Activated naive CD8-positive, alpha-beta T cell treated with anti-CD3 and anti-CD28 coated beads, Interleukin-2, amount 50 U/mL, for 16 hours (primary cell): ENCODE measurements at regions not wholly inside any gene's neighbourhood (a gene's known extent, or its start where the extent isn't known, plus 50 kb on each side); places are given as distances from the start of the nearest gene placed in this dataset.

Experiments
- DNase-seq: peaks from one replicate; pipeline ENCODE4 v3.0.0-alpha.2; 2020; ENCODE audit warnings: low read depth, low spot score

DNA sequence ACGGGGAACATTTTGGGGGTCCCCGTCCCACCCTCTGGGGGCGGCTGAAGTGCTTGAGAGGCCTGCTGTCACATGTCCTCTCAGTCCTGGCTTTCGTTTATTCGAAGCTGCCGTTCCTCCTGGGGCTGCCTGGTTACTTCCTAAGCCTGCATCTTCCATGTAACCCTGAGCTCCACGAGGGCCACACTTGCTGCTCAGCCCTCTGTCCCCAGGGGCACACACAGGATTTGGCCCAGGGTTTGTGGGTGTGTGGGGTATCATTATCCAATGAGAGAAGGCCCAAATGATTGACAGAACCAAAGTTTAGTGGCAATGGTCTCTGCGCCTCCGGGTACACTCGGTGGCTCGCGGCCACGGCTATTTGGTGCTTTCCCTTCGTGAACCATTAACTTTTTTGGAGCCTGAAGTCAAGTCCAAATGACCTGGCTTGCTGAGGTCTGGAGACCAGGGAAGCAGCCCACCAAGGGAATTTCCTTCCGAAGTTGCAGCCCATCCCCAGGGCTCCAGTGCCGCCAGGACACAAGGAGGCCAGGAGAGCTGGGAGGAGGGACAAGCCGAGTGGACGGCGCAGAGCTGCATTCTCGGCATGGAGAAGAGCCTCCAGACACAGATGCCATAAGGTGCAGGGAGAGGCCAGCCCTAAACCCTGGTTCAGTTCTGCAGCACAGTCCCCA lies 131.4 kb upstream of the FOXF1 start:
- no peak for DNase-seq

DNA sequence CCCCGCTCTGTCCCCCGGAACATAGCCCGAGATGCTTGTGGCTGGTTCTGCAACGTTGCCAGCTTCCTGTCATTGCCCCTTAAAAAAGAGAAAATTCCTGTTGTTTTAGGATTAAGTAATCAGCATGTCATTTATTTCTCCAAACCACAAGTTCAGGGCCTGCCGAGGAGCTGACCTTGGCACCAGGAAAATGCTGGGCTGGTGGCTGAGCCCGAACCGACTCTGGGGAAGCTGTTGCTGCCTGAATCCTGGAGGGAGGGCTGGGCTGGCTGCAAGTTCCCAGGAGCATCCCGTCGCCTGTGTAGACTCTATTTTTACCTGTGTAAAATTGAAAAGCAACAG lies 130.9 kb upstream of the FOXF1 start:
- no peak for DNase-seq

DNA sequence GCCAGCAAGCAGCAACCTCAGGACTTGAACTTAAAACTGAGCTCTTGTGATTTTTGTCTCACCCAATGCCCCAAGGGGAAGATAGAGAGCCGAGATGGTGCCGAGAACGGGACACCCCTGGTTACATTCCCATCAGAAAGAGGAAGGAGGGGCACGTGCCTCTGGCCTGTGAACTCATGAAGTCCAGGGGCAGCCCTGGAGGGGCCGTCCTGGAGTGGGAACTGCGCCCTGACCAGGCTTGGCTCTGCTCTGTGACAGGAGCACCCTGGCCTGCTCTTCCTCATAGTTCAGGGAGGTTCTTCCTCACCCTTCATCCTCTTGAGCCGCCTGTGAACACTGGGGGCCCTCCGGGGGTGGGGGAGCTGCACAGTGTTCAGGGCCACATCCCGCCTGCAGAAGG lies 130.3 kb upstream of the FOXF1 start:
- no peak for DNase-seq

DNA sequence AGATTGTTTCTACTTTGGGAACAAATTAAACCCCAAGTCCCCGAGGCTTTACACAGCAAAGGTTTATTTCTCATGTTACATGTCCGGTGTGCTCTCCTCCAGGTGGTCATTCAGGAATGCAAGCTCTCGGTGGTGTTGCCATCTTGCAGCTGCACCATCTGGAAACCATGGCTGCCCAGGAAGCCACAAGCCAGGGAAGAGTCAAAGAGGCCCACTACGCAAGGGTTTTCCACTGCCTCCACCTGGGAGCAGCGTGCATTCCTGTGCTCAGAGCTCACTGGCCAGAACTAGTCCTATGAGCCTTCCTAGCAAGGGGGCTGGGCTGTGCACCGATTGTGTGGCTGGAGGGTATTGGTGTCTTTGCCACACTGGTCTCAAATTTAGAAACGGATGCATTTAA lies 128.8 kb upstream of the FOXF1 start:
- no peak for DNase-seq

DNA sequence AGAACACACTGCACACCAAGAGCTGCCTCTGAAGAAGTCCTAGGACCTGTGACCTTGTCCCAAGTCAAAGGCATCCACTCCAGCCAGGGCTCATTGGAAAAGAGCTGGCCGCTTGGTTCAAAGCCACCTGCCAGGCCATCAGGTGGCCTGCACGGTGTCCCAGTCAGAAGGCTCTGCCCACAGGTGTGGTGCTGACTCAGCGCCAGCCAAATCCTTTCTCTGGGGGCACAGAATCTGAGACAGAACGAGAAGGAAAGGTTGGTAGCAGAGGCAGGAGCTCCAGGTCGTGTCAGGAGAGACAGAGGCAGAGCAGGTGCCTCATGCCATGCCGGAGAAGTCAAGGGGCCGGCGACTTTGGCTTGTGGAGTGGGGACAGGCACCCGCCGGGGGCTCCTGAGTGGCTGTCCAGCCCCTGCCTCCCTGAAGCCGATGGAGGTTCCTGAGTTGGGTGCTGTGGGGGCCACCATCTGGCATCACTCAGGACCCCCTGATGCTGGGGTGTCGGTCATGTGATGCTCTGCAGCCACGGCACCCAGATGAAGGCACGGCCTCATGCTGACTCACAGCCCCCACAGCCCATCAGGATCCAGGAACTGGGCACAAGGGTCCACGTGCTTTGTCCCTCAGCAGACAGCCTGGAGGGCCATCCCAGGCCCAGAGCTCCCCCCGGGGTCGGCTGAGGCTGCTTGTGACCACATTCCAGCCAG lies 128.1 kb upstream of the FOXF1 start:
- DNase-seq = no peak

DNA sequence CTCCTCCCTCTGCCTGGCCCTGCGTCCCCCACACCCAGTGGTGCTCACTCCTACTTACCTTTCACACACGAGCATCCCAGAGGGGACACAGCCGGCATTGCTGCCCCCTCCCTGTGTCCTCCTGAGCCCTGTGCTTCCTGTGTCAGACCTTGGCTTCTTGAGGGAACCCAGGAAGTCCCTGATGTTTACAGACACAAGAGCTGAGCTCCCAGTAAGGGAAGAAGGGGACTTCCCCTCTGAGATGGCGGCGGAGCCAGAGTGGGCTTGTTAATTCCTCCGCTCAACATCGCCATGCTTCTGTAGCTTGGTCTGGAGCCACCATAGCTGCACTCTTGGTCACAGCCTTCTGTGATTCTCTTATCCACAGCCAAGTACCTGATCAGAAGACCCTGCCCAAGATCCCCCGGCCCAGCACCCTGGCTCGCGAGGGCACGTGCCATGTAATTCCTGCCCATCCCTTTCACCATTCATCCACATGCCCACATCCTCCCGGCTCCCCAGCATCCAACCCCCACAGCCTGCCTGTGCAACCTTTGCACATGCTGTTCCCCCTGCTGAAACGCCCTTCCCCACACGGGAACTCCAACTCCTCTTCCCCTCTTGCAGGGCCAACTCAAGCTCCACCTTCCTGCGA lies 127.4 kb upstream of the FOXF1 start:
- DNase-seq = no peak

DNA sequence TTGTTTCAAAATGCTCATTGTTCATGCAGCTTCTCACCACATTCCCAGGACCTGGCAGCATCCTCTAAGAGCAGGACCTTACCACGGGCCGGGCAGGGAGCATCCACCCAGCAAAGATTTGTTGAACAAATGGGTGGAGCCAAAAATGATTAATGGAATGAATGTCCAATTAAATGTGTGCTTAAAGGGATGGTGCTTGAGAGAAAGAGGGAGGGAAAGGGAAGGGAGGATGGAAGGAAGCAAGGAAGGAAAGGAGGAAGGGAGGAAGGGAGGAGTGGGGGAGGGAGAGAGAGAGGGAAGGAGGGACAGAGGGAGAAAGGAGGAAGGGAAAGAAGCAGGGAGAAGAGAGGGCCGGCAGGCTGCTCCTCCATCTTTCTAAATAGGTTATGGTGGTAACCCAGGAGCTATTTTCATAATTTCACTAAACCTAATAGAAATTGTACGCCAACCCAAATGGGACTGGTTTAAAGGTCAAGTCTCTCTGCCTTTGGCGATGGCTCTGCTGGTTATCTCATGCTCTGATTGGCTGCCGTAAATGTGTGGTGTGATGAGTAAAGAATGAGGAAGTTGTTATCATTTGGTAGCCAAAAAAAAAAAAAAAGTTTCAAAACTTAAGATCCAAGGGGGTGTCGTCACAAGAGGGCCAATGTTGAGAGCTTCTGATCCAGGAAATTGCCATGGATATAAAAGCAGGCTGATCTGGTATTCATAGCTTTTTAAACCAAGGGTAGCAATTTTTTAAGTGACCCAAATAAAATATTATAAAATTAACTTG lies 126.7 kb upstream of the FOXF1 start:
- no peak for DNase-seq

DNA sequence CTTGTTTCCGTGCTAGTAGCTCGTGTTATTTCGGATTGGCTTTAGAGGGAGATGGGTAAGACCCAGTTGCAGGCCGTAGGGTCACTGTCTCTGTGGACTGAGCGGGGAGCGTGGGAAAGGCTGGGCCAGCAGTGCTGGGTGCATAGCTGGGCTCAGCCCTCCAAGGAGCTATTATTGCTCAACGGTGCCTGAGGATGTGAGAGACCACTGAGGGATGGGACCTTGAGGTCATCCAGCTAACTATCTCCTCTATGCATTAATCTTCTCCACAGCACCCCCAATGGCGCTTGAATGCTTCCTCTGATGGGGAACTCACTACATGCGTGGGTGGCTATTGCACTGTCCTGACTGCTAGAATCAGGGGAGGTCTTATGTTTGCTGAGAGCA lies 126.1 kb upstream of the FOXF1 start:
- no peak for DNase-seq

DNA sequence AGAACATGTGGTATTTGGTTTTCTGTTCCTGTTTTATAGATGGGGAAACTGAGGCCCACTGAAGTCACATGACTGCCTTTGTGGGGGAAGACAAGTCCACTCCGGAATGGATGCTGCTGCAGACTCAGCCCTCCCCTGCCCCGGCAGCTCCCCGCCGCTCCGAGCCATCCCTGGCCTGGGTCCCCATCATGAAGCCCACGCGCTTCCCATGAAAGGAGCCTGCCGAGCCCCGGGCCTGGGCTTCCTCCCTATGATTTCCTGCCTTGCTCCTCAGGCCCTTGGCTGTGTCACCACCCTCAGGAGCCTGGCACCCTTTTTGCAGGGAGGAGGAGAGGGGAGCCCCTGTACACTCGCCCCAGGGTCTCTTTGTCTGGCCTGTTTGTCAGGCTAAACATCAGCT lies 125.3 kb upstream of the FOXF1 start:
- DNase-seq = no peak

DNA sequence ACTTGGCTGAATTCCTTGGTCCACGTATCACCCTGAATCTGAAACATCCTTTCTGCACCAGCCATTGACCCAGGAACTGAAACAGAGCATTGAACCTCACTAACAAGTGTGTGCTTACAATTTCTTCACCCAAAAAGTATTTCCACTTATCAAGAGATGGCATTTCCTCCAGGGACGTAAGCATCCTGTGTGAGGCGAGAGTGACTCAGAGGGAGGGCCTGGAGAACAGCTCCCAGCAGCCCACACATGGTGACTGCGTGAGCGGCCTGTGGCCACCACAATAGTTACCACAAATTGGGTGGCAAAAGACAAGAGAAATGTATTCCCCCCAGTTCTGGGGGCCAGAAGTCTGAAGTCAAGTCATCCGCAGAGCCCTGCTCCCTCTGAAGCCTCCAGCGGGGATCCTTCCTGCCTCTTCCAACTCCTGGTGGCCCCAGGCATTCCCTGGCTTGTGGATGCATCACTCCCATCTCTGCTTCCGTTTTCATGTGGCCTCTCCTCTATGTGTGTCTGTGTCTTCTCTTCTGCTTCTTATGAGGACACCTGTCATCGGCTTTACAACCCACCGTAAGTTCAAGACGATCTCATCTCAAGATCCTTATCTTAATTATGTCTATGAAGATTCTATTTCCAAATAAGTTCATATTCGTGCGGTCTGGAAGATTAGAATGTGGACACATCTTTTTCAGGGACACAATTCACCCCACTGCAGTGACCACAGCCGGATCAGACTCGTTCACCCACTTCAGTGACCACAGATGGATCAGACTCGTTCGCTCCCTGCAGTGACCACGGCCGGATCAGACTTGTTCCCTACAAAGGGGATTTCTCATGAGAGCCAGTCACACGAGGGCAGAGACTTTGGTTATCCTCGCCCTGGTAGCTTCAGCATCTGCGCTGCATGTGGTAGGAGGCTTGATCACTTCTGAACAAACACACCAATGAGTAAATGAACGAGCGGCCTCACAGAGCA lies 122.6 kb upstream of the FOXF1 start:
- DNase-seq = no peak

DNA sequence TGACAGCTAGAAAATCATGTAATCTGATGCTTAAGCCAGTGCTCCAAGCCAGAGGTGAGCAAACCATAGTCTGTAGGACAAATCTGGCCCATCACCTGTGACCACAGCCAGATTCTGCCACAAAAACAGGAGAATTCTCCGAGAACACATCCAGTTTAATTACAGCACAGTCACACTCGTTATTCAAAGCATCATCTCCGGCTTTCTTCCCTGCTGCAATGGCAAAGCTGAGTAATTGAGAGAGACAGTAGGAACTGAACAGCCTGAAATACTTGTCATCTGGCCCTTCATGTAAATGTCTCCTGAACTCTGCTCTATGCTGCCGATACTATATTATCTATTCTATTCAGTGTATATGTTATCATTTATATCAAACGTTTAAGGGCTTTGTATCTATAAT lies 121.4 kb upstream of the FOXF1 start:
- DNase-seq = no peak

DNA sequence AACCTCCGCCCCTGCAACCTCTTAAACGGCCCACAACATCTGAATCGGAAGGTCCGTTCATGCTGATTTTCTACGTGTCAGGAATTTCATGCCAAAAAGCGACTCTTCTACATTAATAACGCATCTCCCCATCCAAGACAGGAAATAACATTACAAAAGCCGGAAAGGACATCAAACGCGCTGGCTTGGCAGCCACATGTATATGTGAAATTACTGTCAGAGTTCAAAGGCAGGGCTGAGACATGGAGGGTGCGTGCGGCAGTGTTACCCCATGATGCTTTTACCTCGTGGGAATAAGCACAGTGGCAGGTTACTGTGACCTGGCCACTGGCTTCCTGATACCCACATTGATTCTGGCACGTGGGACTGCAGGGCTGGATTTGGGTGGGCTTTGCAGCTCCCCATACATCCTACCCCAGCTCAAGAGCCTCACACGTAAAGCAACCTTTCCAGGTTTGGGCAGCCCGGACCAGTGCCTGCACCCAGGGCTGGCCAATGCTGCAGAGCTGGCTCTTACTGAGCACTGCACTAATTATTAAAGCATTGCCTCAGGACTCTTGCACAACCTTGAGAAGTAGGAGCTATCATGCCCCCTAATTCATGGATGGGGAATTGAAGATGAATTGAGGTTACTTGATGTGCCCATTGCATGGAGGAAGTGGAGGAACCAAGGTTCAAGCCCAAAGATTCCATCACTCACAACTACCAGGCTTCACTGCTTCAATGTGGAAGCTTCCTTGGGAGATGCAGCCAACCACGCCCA lies 120.6 kb upstream of the FOXF1 start:
- DNase-seq = no peak

DNA sequence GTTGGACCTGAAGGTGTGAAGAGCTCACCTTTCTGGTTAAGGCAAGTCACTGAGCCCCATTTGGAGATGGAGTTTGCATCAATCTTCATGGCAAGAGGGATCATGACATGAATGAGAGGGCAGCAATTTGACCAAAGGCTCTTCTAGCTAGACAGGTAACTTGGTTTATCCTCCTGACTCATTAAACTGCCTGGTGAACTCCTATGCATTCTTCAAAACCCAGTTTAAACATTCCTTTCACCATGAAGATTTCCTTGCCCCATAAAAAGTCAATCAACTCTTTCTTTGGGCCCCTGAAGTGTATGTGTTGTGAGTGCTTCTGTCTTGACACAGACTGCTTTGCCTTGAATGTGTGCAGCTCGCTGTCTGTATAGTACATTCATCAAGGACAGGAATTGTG lies 120.0 kb upstream of the FOXF1 start:
- DNase-seq = no peak

DNA sequence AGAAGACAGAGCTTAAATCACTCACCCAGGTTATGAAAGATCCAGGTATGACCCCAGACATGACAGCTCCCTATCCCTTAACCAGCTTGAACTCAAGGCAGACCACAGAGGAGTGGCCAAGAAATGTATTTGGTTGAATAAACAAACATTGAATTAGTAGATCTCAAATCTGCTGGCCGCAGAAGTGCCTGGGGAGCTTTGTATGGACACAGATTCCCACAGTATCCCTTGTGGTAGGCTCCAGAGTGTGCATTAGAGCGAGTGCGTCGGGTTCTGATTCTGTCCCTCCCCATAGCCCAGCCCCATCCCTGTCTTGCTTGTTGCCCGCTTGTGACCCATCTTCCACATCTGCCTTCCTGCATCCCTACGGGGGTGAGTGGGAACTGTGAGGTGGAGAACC lies 118.8 kb upstream of the FOXF1 start:
- no peak for DNase-seq

DNA sequence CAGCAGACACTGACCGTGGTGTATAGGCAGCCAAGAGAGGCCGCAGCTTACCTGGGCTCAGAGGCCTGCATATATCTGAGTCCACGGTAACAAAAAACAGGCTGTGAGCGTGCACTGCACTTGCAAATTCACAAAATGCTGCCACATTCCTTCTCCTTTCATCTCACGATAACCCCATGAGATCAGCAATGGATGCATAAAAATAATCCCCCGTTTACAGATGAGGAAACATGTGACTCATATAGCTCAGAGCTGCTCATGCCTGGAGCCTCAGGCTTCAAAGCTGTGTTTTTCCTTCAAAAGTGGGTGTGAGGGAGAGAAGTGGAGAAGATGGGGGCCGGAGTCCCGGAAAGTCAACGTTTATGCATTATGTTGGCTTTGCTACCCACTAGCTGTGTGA lies 118.3 kb upstream of the FOXF1 start:
- DNase-seq = no peak

DNA sequence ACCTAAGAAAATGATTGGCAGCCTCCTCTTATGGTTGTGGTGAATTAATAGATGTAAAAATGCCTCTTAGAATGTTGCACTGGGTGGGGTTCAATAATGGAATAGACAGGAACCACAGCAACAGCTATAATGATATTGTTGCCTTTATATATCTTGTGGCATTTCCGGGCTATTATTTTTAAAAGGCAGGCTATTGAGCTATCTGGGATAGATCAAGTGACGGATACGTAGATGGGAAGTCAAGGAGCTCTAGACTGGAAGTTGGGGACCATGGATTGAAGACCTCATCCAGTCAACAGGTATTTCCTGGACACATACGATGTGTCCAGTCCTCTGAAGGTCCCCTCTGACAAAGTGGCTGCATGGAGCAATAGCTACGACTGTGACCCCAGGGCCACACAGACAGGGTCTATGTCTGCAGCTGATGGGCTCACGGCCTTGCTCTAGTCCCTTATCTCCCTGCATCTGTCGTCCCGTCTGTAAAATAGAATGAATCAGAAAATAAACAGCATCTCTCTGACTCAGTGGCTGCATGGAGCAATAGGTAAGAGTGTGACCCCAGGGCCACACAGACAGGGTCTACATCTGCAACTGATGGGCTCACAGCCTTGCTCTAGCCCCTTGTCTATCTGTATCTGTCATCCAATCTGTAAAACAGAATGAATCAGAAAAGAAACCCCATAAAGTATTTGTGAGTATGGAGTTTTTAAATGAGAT lies 117.7 kb upstream of the FOXF1 start:
- DNase-seq = no peak

DNA sequence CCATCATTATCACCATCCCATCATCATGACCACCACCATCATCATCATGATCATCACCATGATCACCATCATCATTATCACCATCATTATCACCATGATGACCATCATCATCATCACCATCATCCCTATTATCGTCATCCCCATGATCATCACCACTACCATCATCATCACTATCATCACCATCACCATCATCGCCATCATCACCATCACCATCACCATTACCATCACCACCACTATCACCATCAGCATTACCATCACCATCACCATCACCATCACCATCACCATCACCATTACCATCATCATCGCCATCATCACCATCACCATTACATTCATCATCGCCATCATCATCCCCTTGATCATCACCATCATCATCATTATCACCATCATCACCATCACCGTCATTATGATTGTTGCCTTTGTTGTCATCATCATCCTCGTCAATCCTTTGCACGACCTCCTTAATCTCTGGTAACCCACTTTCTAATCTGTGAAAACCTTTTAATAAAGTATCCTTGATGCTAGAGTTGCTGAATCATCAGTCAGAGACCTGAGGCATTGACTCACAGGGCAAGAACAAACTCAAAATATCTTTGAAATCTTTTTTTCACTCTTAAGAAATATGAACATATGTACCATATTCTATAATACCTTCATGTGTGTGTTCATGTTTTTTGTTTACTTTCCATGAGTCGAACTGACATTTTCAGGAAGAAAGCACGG lies 116.3 kb upstream of the FOXF1 start:
- no peak for DNase-seq

DNA sequence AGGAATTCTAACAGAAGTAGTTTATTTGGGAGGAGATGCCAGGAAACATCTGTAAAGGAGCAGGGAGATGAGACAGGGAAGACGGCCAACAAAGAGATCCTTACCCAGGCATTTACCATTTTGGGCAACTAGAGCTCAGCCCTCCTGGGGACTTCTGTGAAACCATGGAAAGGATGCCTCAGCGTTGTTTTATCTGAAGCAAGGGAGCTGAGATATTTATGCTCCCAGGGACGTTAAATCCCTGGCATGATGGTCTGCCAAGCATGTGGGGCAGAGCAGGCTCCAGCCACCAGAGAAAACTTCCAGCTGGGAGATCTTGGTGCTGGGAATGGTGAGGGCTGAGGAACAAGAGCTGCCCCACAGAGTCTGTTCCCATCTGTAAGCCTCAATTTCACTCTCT lies 114.8 kb upstream of the FOXF1 start:
- no peak for DNase-seq

DNA sequence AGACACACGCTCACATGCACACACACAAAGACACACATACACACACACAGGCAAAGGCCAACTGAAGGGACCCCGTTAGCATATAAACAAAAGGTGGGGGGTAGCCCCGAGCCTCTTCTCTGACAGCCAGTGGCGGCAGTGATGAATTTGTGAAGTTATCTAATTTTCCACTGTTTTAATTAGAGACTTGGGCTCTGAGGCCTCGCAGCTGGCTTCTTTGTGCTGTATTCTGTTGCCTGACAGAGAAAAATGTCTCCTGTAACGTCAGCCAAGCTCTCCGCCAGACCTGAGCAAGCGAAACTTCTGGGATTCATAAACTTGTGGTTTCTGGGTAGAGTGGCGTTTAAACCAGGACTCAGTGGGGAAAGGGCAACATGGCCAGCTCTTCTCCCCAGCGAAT lies 113.9 kb upstream of the FOXF1 start:
- DNase-seq = no peak
